ENCODE measurements at regions not wholly inside any gene's neighbourhood (a gene's known extent, or its start where the extent isn't known, plus 50 kb on each side); places are given as distances from the start of the nearest gene placed in this dataset.

- DNase-seq = peak; percentile 32
These were observed 258.8 kb downstream of the CYP26B1 start for GRCh38 chr2:71888751-71889445.

- no peak for DNase-seq
These were observed 260.5 kb downstream of the CYP26B1 start for GRCh38 chr2:71887196-71887595.

GRCh38 chr2:71886241-71886640 is 261.4 kb downstream of the CYP26B1 start:
- no peak for DNase-seq

GRCh38 chr2:71884303-71885042 is 263.2 kb downstream of the CYP26B1 start:
- peak; percentile 11 for DNase-seq

GRCh38 chr2:71882949-71883472 is 264.7 kb downstream of the CYP26B1 start:
- no peak for DNase-seq

- no peak for DNase-seq
These were observed 265.3 kb downstream of the CYP26B1 start for GRCh38 chr2:71882236-71882946.

GRCh38 chr2:71880846-71881610 is 266.6 kb downstream of the CYP26B1 start:
- no peak for DNase-seq

GRCh38 chr2:71880287-71880686 is 267.4 kb downstream of the CYP26B1 start:
- no peak for DNase-seq

GRCh38 chr2:71879509-71880184 is 268.0 kb downstream of the CYP26B1 start:
- no peak for DNase-seq

- DNase-seq = no peak
These were observed 268.8 kb downstream of the CYP26B1 start for GRCh38 chr2:71878626-71879508.

- no peak for DNase-seq
These were observed 270.0 kb downstream of the CYP26B1 start for GRCh38 chr2:71877636-71878035.

GRCh38 chr2:71876542-71877451 is 270.9 kb downstream of the CYP26B1 start:
- no peak for DNase-seq

GRCh38 chr2:71872466-71873051 is 275.1 kb downstream of the CYP26B1 start:
- DNase-seq = no peak

GRCh38 chr2:71865391-71865965 is 282.2 kb downstream of the CYP26B1 start:
- no peak for DNase-seq

- DNase-seq = no peak
These were observed 283.6 kb downstream of the CYP26B1 start for GRCh38 chr2:71864085-71864484.

- no peak for DNase-seq
These were observed 284.3 kb downstream of the CYP26B1 start for GRCh38 chr2:71863396-71863795.

- no peak for DNase-seq
These were observed 284.7 kb downstream of the CYP26B1 start for GRCh38 chr2:71862921-71863320.

GRCh38 chr2:71861186-71862160 is 286.2 kb downstream of the CYP26B1 start:
- no peak for DNase-seq
